Endothelial cell of umbilical vein (primary cell): ENCODE measurements at regions not wholly inside any gene's neighbourhood (a gene's known extent, or its start where the extent isn't known, plus 50 kb on each side); places are given as distances from the start of the nearest gene placed in this dataset.

Experiments used
- BruUV-seq: library from RNA; stranded (reverse); fragments of 400-500 nt; replicated peaks from 2 replicates; lab custom pipeline; 2021; lab: Mats Ljungman, UMichigan
- CTCF ChIA-PET: fragments of 300-600, 350-600 bp; sonication (Branson Sonifier 250); formaldehyde crosslinking; loops from one replicate; lab custom pipeline; 2021; ENCODE audit warnings: antibody characterized with exemption, inconsistent platforms; lab: Charles Lee
- POLR2A ChIA-PET: fragments of 300-600, 350-600 bp; sonication (Branson Sonifier 250); formaldehyde crosslinking; loops from one replicate; lab custom pipeline; 2021; ENCODE audit warnings: antibody characterized with exemption, inconsistent platforms; lab: Charles Lee
- DNase-seq: peaks from one replicate; pipeline ENCODE4 v3.0.0-alpha.2; 2011; ENCODE audit warnings: low read depth, low spot score
- FAIRE-seq: peaks from 2 replicates; lab custom pipeline; 2011; peaks lifted over from hg19 to GRCh38; lab: Jason Lieb, UNC
- H2AFZ ChIP-seq: 2 replicates; pipeline ENCODE4 v1.6.0; 2012; ENCODE audit warnings: low read depth, low read length, control low read depth, inconsistent platforms
- H3K27ac ChIP-seq: 2 replicates; pipeline ENCODE4 v1.5.1; 2011; ENCODE audit warnings: low read depth, mild to moderate bottlenecking, control low read depth, low read length, moderate library complexity; ENCODE audit not compliant: insufficient read depth
- H3K27me3 ChIP-seq, 2 experiments: 2 replicates each; pipeline versions ENCODE4 v1.6.0 to v1.6.1; 2011; ENCODE audit warnings: low read length in 2 of 2, mixed read lengths in 1 of 2; ENCODE audit not compliant: control insufficient read depth in 2 of 2, insufficient read depth in 2 of 2
- H3K36me3 ChIP-seq, 2 experiments: 2 replicates in 1 of 2; 3 replicates in 1 of 2; pipeline ENCODE4 v1.5.1; 2011; ENCODE audit warnings: low read length in 2 of 2, mild to moderate bottlenecking in 1 of 2, moderate library complexity in 1 of 2; ENCODE audit not compliant: control insufficient read depth in 2 of 2, insufficient read depth in 2 of 2; ENCODE audit errors: extremely low read depth in 1 of 2
- H3K4me1 ChIP-seq: 3 replicates; pipeline ENCODE4 v1.5.1; 2011; ENCODE audit warnings: mild to moderate bottlenecking, low read length; ENCODE audit not compliant: control insufficient read depth, insufficient read depth; ENCODE audit errors: extremely low read depth
- H3K4me2 ChIP-seq: 2 replicates; pipeline ENCODE4 v1.6.1; 2011; ENCODE audit warnings: low read length, control low read depth, mixed read lengths; ENCODE audit not compliant: insufficient read depth
- H3K4me3 ChIP-seq, 3 experiments: fragments of 200-600 bp in 1 of 3; sonication (generic), shearing (Covaris generic) in 1 of 3; replicated peaks in 1 of 3; 2 replicates each; pipeline ENCODE4 v1.5.1; 2011 to 2016; ENCODE audit warnings: control low read depth in 3 of 3, low read length in 3 of 3, mild to moderate bottlenecking in 2 of 3, inconsistent platforms in 1 of 3, low read depth in 1 of 3, moderate library complexity in 1 of 3; ENCODE audit not compliant: insufficient read depth in 1 of 3
- H3K79me2 ChIP-seq: 2 replicates; pipeline ENCODE4 v1.6.0; 2012; ENCODE audit warnings: low read length, inconsistent platforms; ENCODE audit not compliant: control insufficient read depth, insufficient read depth
- H3K9ac ChIP-seq: replicated peaks from 2 replicates; pipeline ENCODE3; 2011; ENCODE audit warnings: low read length, control low read depth; ENCODE audit not compliant: insufficient read depth; ENCODE audit errors: extremely low read depth
- H3K9me1 ChIP-seq: replicated peaks from 3 replicates; pipeline ENCODE4 v1.6.0; 2011; ENCODE audit warnings: mild to moderate bottlenecking, low read length; ENCODE audit not compliant: control insufficient read depth, insufficient read depth; ENCODE audit errors: extremely low read depth
- H3K9me3 ChIP-seq: replicated peaks from 2 replicates; pipeline ENCODE4 v1.5.1; 2012; ENCODE audit warnings: low read length, inconsistent platforms; ENCODE audit not compliant: control insufficient read depth, insufficient read depth
- H4K20me1 ChIP-seq: replicated peaks from 2 replicates; pipeline ENCODE3; 2011; ENCODE audit warnings: mild to moderate bottlenecking, low read length; ENCODE audit not compliant: control insufficient read depth, insufficient read depth; ENCODE audit errors: extremely low read depth
- CTCF ChIP-seq, 2 donors: IDR thresholded peaks; 1 replicate in 1 of 2; 2 replicates in 1 of 2; pipeline ENCODE4 v1.5.1; 2011; ENCODE audit warnings: low read length in 2 of 2, mild to moderate bottlenecking in 2 of 2, moderate library complexity in 2 of 2, control low read depth in 1 of 2, inconsistent platforms in 1 of 2, low read depth in 1 of 2; ENCODE audit not compliant: insufficient read depth in 1 of 2; ENCODE audit errors: extremely low read depth in 1 of 2
- FOS ChIP-seq: IDR thresholded peaks from 2 replicates; pipeline ENCODE4 v1.6.1; 2011; ENCODE audit warnings: mild to moderate bottlenecking, low read length, moderate library complexity, borderline replicate concordance; ENCODE audit not compliant: insufficient read depth
- GATA2 ChIP-seq: IDR thresholded peaks from 2 replicates; pipeline ENCODE4 v1.7.0; 2011; ENCODE audit warnings: low read depth, mild to moderate bottlenecking, moderate library complexity, mixed read lengths, low read length; ENCODE audit not compliant: insufficient read length, insufficient read depth
- MAX ChIP-seq: IDR thresholded peaks from 2 replicates; pipeline ENCODE4 v1.6.1; 2011; ENCODE audit not compliant: insufficient read depth, insufficient read length
- POLR2A ChIP-seq: IDR thresholded peaks from 2 replicates; pipeline ENCODE4 v1.6.1; 2012; ENCODE audit warnings: low read depth, mild to moderate bottlenecking, control low read depth, low read length
- POLR2AphosphoS5 ChIP-seq: IDR thresholded peaks from 2 replicates; pipeline ENCODE4 v1.6.1; 2012; ENCODE audit warnings: low read depth, mild to moderate bottlenecking, control low read depth, low read length, moderate library complexity; ENCODE audit not compliant: insufficient read depth
- dilution Hi-C: fragments of 300-500 bp; cut with MboI; formaldehyde crosslinking; loops from one replicate; pipeline ENCODE4 v1.15.0; 2019; ENCODE audit warnings: low sequenced_read_pairs; ENCODE audit not compliant: extremely low pct_ligation_motif_present
- intact Hi-C: fragments of 100-400 bp; cut with micrococcal nuclease; formaldehyde crosslinking; loops from one replicate; pipeline ENCODE4 v1.10.0; 2022

DNA sequence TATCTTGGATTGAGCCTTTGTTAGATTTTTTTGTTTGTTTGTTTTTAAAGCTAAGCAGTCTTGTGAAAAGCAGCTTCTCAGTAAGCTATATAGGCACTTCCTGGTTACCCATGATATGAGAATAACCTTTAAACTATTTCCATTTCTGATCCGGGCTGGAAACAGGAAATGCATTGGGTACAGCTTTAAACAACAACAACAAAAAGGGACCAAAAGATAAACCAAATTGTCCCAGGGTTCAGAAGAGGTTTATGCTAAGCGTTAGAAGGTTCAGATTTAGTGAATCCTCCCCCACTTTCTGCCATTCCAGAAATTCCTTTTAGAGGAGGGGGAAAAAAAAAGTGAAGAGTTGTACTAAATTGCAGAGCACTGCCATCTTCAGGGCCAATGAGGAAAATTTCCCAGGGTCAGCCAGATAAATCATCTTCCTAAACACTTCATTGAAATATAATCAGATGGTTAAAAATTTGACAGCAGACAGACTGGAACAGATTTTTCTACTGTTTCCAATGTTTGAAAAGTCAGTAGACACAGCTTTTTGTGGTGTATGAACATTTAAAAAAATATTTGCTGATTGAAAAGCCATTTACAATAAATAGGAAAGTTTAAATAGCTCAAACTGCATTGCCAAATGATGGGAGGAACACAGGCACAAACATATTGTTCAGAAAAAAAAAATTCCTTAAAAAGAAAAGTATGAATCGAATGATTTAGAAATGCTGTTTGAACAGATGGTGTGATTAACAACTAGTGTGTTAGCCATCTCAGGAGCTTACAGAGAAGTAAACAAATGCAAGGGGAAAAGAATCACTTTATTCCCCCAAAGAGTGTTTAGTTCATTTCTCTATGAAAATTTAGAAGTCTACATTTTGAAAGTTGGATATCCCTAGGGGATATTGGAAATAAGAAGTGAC, 189.9 kb upstream of the TANK start:
- FAIRE-seq (peak; percentile 87), DNase-seq (peak; percentile 90)
- Histone ChIP-seq H3K4me3 (peak overlapping the region in 1 of 3 experiments; percentile 53), H3K36me3 (no peaks in the 10 kb centered on the region), H3K4me2 (peak overlapping the region; percentile 79), H3K9ac (peak overlapping the region; percentile 58), H3K9me3 (no peaks in the 10 kb centered on the region), H3K9me1 (no peaks in the 10 kb centered on the region), H3K4me1 (no peaks in the 10 kb centered on the region), H4K20me1 (no peaks in the 10 kb centered on the region), H3K79me2 (no peaks in the 10 kb centered on the region), H2AFZ (peak overlapping the region; percentile 95), H3K27me3 (no peaks in the 10 kb centered on the region), H3K27ac (peak overlapping the region; percentile 71)
- dilution Hi-C loops (no loop called here), intact Hi-C loops (loop anchor here (1.0 to 10.0 kb wide), 10 partner anchors 306 to 860 kb away; no protein-coding TSS in a partner anchor)
- ChIA-PET CTCF (interaction anchor here (0.6 to 2.6 kb wide), 65 partner anchors 10 to 942 kb away, joined by 3 to 88 read pairs (median 4); partner anchors contain the start of gene RBMS1), POLR2A (interaction anchor here (0.7 kb wide), 1 partner anchor 653 kb away, joined by 3 read pairs; no protein-coding TSS in a partner anchor)
- TF ChIP-seq POLR2AphosphoS5, result peak; percentile 16
- TF ChIP-seq GATA2, result no peak
- no peak for TF ChIP-seq FOS
- TF ChIP-seq CTCF (IDR thresholded peaks at IDR 0.05; ENCODE audit: extremely low read depth in 1 of 2, insufficient read depth in 1 of 2, low read depth in 1 of 2, low read length in 2 of 2), result peak; percentile 51 to 53
- TF ChIP-seq MAX, result no peak
- no peak for TF ChIP-seq POLR2A
- BruUV-seq, result no TSS peak
